COLO668 (cell line): ENCODE measurements at regions not wholly inside any gene's neighbourhood (a gene's known extent, or its start where the extent isn't known, plus 50 kb on each side); places are given as distances from the start of the nearest gene placed in this dataset.
A peak's percentile ranks its signal among the peaks of the same experiment; 100 is the strongest.
"Not testable (repeated sequence)": the region's sequence is repeated elsewhere in the genome, so short reads cannot be mapped to it uniquely, and the experiment has no call there.

ENCODE experiments used
- DNase-seq: peaks from one replicate; lab custom pipeline; 2025; ENCODE audit not compliant: unreplicated experiment; lab: John Stamatoyannopoulos, UW

DNA sequence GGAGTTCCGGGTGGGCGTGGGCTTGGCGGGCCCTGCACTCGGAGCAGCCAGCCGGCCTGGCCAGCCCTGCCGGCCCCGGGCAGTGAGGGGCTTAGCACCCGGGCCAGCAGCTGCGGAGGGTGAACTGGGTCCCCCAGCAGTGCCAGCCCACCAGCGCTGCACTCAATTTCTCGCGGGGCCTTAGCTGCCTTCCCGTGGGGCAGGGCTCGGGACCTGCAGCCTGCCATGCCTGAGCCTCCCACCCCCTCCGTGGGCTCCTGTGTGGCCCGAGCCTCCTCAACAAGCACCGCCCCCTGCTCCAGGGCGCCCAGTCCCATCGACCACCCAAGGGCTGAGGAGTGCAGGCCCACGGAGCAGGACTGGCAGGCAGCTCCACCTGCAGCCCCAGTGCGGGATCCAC is 362.5 kb downstream of the TMEM167A start:
- not testable (repeated sequence) for DNase-seq

GRCh38 chr5:82713811-82714210 is 363.4 kb downstream of the TMEM167A start:
- no peak for DNase-seq

- no peak for DNase-seq
These were observed 369.5 kb downstream of the TMEM167A start for GRCh38 chr5:82707741-82708140.

- DNase-seq = no peak
These were observed 372.8 kb downstream of the TMEM167A start for GRCh38 chr5:82704381-82704780.

DNA sequence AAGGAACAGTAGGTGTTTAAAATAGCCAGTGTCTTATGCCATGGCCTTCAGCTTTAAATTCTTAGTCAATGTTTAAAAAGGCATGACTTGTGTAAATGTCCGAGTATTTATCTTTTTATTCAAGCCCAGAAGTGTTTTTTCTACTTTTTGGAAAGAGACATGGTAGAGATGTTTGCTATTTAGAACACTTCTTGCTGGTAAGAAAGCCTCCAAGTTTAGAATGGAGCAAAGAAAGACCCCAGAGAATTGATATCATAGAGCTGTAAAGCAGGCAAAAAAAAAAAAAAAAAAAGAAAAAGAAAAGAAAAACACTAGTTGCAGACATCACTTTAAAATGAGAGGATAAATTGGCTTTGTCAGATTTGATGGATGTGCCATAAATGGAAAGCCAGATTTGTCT is 375.1 kb downstream of the TMEM167A start:
- no peak for DNase-seq

DNA sequence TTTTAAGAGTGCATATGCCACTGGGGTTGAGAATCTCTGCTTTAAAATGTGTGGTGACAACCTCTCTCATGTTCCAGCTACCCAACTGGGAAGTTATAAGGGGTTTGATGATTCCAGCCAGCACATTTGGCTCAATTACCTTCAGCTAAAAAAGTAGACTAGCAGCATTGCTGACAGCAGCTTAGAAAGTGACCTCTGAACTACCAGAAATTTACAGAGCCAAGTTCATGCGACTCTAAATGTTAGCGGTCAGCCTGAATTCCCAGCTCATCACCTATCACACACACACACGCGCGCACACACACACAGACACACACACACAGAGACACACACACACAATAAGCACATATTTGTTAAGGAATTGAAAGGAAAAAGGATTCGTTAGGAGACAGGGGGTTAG is 377.5 kb downstream of the TMEM167A start:
- no peak for DNase-seq

DNA sequence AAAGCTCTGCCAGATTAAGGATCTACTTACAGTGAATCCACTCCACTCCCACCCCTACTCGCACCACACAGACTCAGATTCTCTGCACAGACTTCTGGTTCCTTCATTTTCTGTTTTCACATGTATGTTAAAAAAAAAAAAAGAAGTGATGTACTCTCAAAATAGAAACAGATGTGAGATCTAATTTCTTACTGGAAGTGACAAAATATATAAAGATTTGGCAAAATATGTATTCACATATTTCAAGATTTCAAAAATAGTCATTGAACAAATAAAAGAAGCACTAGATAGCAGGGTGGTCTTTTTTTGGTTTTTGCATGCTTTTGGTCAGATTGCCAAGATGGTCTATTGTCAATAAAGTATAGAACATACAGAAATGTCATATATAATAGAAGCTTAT is 379.2 kb downstream of the TMEM167A start:
- DNase-seq = no peak

GRCh38 chr5:82694711-82695285 is 382.4 kb downstream of the TMEM167A start:
- no peak for DNase-seq

- DNase-seq = no peak
These were observed 384.4 kb downstream of the TMEM167A start for GRCh38 chr5:82692826-82693225.

GRCh38 chr5:82684659-82685058 is 392.5 kb downstream of the TMEM167A start:
- no peak for DNase-seq

GRCh38 chr5:82684165-82684564 is 393.0 kb downstream of the TMEM167A start:
- DNase-seq = no peak

GRCh38 chr5:82679660-82680059 is 397.5 kb downstream of the TMEM167A start:
- no peak for DNase-seq

- DNase-seq = no peak
These were observed 398.5 kb upstream of the RPS23 start for GRCh38 chr5:82676661-82677060.

DNA sequence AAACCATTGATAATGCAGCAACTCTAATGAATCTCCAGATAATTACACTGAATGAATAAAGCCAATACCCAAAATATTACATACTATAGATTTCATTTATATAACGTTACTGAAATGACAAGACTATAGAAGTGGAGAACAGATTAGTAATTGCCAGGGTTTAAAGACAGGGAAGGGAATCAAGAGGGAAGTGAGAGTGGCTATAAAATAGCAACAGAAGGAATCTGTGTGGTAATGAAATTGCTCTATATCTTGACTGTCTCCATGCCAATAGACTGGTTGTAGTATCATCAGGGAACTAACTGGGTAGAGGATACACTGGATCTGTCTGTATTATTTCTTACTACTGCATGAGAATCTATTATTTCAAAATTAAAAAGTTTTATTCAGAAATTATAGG is 396.5 kb upstream of the RPS23 start:
- no peak for DNase-seq

DNA sequence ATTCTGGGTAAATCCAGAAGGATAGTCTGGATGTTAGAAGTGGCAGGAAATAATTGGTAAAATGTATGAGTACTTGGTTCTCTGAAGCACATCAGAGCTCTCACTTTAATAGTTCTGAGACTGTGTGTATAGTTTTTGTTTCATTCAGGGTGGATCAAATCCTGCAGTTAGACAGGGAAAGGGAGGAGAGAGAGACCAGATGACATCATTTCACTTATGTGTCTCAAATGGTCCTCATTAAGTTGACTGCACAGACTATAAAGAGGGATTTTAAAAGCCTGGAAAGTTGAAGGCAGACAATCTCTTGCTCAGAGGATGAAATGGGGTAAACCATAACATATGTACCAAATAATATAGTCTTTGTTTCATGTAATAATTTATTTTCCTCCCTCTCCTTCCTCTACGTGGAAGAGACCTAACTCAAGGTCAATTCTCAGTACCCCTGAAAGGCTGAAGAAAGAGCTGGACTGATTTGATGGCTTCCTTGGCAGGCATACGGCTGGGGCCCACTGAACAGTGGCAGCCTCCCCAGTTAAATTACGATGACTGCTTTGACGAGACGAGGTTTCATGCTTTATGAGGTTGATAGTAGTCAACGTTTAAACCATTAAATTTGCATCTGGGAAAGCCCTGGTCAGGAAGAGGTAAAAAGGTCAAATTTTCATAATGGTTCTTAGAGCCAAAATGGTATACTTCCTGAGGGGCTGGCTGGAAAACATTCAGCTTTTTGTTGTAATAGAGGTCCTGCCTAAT is 395.1 kb upstream of the RPS23 start:
- no peak for DNase-seq

GRCh38 chr5:82670692-82671091 is 392.5 kb upstream of the RPS23 start:
- DNase-seq = no peak

- DNase-seq = no peak
These were observed 391.6 kb upstream of the RPS23 start for GRCh38 chr5:82669720-82670119.

DNA sequence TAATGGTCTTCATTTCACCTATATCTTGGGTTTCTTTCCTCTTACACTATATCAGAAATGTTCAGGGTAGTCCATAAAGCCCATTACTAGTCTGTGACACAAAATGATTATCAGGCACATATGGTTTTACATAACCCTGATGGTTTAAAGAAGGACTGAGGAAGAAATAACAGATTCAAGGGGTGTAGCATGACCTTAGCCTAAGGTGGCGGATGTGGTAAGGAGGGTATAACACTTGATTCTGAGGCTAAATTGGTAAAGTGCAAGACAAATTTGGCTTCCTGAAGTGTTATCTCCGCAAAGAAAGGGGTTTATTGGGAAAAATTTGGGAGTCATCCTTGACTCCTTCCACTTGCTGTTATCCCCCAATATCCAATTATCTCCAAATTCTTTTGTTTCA is 388.2 kb upstream of the RPS23 start:
- no peak for DNase-seq

DNA sequence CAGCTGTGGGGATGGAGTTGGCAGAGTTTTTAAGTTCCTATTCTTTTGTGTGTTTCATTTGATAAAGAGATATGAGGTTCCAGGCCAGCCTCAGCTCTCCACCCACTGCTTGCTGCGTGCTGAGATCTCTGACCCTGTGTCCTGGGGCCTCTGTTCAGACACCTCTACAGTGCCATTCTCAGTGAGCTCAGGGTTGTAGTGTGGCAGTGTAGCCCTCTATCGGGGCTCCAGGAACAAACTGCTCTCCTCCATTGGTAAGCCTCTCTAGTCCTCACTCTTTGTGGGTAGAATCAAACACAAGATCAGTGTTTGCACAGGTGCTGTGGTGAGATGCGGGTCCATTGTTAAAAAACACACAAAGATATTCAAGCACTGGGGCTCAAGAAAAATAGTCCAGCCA is 386.6 kb upstream of the RPS23 start:
- peak; percentile 59 for DNase-seq

- DNase-seq = no peak
These were observed 385.1 kb upstream of the RPS23 start for GRCh38 chr5:82663225-82663624.

GRCh38 chr5:82662340-82662739 is 384.2 kb upstream of the RPS23 start:
- DNase-seq = no peak

DNA sequence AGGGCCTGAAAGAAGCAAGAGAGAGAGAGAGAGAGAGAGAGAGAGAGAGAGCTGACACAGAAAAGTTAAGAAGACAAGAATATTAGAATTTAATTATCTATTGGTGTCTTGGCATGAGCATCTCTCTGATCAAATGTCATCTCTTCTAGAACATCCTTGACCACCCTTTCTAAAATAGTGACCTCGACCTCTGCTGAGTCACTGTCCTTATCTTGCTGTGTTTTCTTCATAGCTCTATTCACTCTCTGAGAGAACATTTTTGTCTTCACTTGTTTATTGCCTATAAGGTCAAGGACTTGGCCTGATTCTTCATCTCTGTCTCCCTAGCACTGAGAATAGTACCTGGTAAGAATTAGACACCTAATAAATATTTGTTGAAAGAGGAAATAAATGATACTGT is 383.8 kb upstream of the RPS23 start:
- DNase-seq = no peak

DNA sequence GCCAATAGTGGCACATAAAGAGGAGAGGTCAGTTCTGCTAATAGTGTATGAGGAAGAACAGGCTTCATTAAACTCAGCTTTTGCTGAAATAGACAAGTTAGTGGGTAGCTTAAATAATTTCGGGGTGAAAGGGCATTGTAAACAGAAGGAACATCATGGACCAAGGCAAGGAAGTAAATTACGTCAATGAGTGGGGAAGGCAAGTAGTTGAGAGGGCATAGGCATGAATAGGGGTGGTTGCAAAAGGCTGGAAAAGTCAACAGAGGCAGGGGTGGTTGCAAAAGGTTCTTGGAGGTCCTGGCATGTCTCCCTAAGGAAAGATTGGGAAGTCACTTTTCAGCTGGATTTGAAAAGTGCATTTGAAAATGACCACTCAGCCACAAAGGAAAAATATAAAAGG is 383.3 kb upstream of the RPS23 start:
- DNase-seq = no peak
